Ovary (tissue), 7 donors: ENCODE measurements at regions not wholly inside any gene's neighbourhood (a gene's known extent, or its start where the extent isn't known, plus 50 kb on each side); places are given as distances from the start of the nearest gene placed in this dataset.
"Not testable (repeated sequence)": the region's sequence is repeated elsewhere in the genome, so short reads cannot be mapped to it uniquely, and the experiment has no call there.

Source experiments
- DNase-seq, 5 donors: peaks; one replicate each; pipeline ENCODE4 v3.0.0-alpha.2; 2019 to 2020
- H3K27ac ChIP-seq, 2 donors: fragments of 200-600 bp; one replicate each; pipeline versions ENCODE4 v1.5.1 to v1.8.0; 2019 to 2022
- H3K27me3 ChIP-seq: fragments of 200-600 bp; one replicate; pipeline ENCODE4 v1.8.0; 2022
- H3K36me3 ChIP-seq: fragments of 200-600 bp; sonication (generic); one replicate; pipeline ENCODE4 v1.5.1; 2019
- H3K4me1 ChIP-seq: one replicate; pipeline ENCODE4 v1.8.1; 2013; ENCODE audit warnings: mild to moderate bottlenecking, moderate library complexity; ENCODE audit not compliant: insufficient read depth
- H3K4me3 ChIP-seq: fragments of 200-600 bp; sonication (generic); one replicate; pipeline ENCODE4 v1.5.1; 2017
- H3K9me3 ChIP-seq, 2 donors: fragments of 200-600 bp in 1 of 2; sonication (generic) in 1 of 2; one replicate each; pipeline versions ENCODE4 v1.5.1 to v1.8.1; 2013 to 2019; ENCODE audit warnings: mild to moderate bottlenecking in 1 of 2, moderate library complexity in 1 of 2
- CTCF ChIP-seq, 3 donors: fragments of 450-650 bp in 2 of 3; fragments of 200-600 bp in 1 of 3; IDR thresholded peaks; one replicate each; pipeline versions ENCODE4 v1.5.1 to v1.8.0; 2016 to 2022; ENCODE audit warnings: antibody characterized with exemption in 3 of 3, mild to moderate bottlenecking in 1 of 3
- EP300 ChIP-seq: sonication (generic); formaldehyde crosslinking; IDR thresholded peaks from one replicate; pipeline ENCODE4 v1.6.1; 2017; ENCODE audit warnings: antibody characterized with exemption
- POLR2A ChIP-seq: fragments of 450-650 bp; IDR thresholded peaks from one replicate; pipeline ENCODE4 v1.6.1; 2017; ENCODE audit warnings: antibody characterized with exemption, mild to moderate bottlenecking, moderate library complexity
- whole genome bisulfite sequencing, 3 donors: extraction: QIAGEN DNeasy Blood & Tissue Kit in 1 of 3; methylation state at CpG; one replicate each; pipeline versions ENCODE4 v1.1.5 to v1.1.7; 2013 to 2017; 5-methylcytosine and 5-hydroxymethylcytosine counted together
- intact Hi-C, 4 donors: fragments of 100-400 bp; cut with DNase I; formaldehyde crosslinking; loops; one replicate each; pipeline versions ENCODE4 v1.11.0 to v1.15.1; 2022 to 2023
- donor health status: DM: no; HTN: no; CAD: no; lungs with moderate emphysema.
- donor health status: DM: no; HTN: no; CAD: no.
- donor health status: Bipolar disorder and iron deficiency.
- donor health status: DM: no; HTN: no; CAD: no.
- donor health status: DM: yes; HTN: yes; CAD: no.

GRCh38 chr2:187687585-187687984, 133.3 kb upstream of the TFPI start:
- DNase-seq, result no peak
- Histone ChIP-seq H3K4me1 (no peaks in the 10 kb centered on the region), H3K36me3 (no peaks in the 10 kb centered on the region), H3K4me3 (no peak overlapping the region), H3K27me3 (no peaks in the 10 kb centered on the region), H3K9me3 (no peaks in the 10 kb centered on the region), H3K27ac (no peak overlapping the region)
- TF ChIP-seq POLR2A (no peak), EP300 (no peak)
- intact Hi-C loops, result no loop called here
- WGBS, 3 donors, result 70 to 75% (median 72%) methylated on average over 2 of the region's 2 CpGs

GRCh38 chr2:187689372-187689771, 135.1 kb upstream of the TFPI start:
- Histone ChIP-seq H3K4me3 (no peak overlapping the region), H3K36me3 (no peaks in the 10 kb centered on the region), H3K27me3 (no peaks in the 10 kb centered on the region), H3K27ac (no peak overlapping the region), H3K9me3 (no peaks in the 10 kb centered on the region), H3K4me1 (no peaks in the 10 kb centered on the region)
- TF ChIP-seq POLR2A (no peak), EP300 (no peak), CTCF (IDR thresholded peaks at IDR 0.05) (no peak)
- no peak for DNase-seq
- intact Hi-C loops, result no loop called here

GRCh38 chr2:187693923-187694322, 139.7 kb upstream of the TFPI start:
- no peaks in the 10 kb centered on the region for H3K9me3 ChIP-seq
- intact Hi-C loops, result no loop called here
- 93 to 95% (median 93%) methylated on average over 3 of the region's 3 CpGs for WGBS, 3 donors
- no peaks in the 10 kb centered on the region for H3K27me3 ChIP-seq
- TF ChIP-seq POLR2A (no peak), EP300 (no peak), CTCF (IDR thresholded peaks at IDR 0.05) (no peak)
- H3K4me1 ChIP-seq, result no peaks in the 10 kb centered on the region
- H3K27ac ChIP-seq, result no peak overlapping the region
- H3K4me3 ChIP-seq, result no peak overlapping the region
- DNase-seq, result no peak
- H3K36me3 ChIP-seq, result no peaks in the 10 kb centered on the region

GRCh38 chr2:187696644-187697043, 142.4 kb upstream of the TFPI start:
- H3K36me3 ChIP-seq, intact Hi-C loops: not testable (repeated sequence)
- WGBS, 3 donors, result 92 to 94% (median 94%) methylated on average over 7 of the region's 7 CpGs

GRCh38 chr2:187698374-187699110, 144.3 kb upstream of the TFPI start:
- no peaks in the 10 kb centered on the region for H3K27me3 ChIP-seq
- no peak overlapping the region for H3K4me3 ChIP-seq
- TF ChIP-seq CTCF (IDR thresholded peaks at IDR 0.05), result no peak
- no peak for TF ChIP-seq EP300
- TF ChIP-seq POLR2A, result no peak
- H3K36me3 ChIP-seq, result no peaks in the 10 kb centered on the region
- intact Hi-C loops, result no loop called here
- DNase-seq, result no peak
- H3K27ac ChIP-seq, result no peak overlapping the region
- no peaks in the 10 kb centered on the region for H3K4me1 ChIP-seq
- WGBS, 3 donors, result 79 to 85% (median 81%) methylated on average over 2 of the region's 2 CpGs
- H3K9me3 ChIP-seq, result no peaks in the 10 kb centered on the region

More at GRCh38 chr2:187696644-187697043, 142.4 kb upstream of the TFPI start:
- not testable (repeated sequence) for H3K27me3 ChIP-seq, H3K4me1 ChIP-seq, H3K9me3 ChIP-seq, H3K27ac ChIP-seq, DNase-seq, H3K4me3 ChIP-seq
